Activated CD4-positive, alpha-beta T cell treated with anti-CD3 and anti-CD28 coated beads, Interleukin-2, amount 50 U/mL, for 24 hours (primary cell): ENCODE measurements at regions not wholly inside any gene's neighbourhood (a gene's known extent, or its start where the extent isn't known, plus 50 kb on each side); places are given as distances from the start of the nearest gene placed in this dataset.

Experiments used
- DNase-seq, 2 donors: peaks; one replicate each; pipeline ENCODE4 v3.0.0-alpha.2; 2020; ENCODE audit warnings: low read depth in 1 of 2, low spot score in 1 of 2

- no peak for DNase-seq
Measured at GRCh38 chr7:38070718-38071117, 107.3 kb upstream of the STARD3NL start.

- DNase-seq, result no peak
Measured at GRCh38 chr7:38086857-38087256, 91.2 kb upstream of the STARD3NL start.

GRCh38 chr7:38102507-38102906, 75.5 kb upstream of the STARD3NL start:
- DNase-seq, result no peak

- DNase-seq, result no peak
Measured at GRCh38 chr7:38105874-38106483, 72.1 kb upstream of the STARD3NL start.

GRCh38 chr7:38107486-38107893, 70.6 kb upstream of the STARD3NL start:
- DNase-seq, result peak; percentile 44 to 59

GRCh38 chr7:38112075-38112474, 66.0 kb upstream of the STARD3NL start:
- DNase-seq, result no peak

- DNase-seq, result no peak
Measured at GRCh38 chr7:38120076-38120475, 58.0 kb upstream of the STARD3NL start.

- DNase-seq, result no peak
Measured at GRCh38 chr7:38122501-38122900, 55.5 kb upstream of the STARD3NL start.

- no peak for DNase-seq
Measured at GRCh38 chr7:38123494-38123893, 54.6 kb upstream of the STARD3NL start.

GRCh38 chr7:38127216-38128207, 50.5 kb upstream of the STARD3NL start:
- DNase-seq, result no peak
